Activated CD4-positive, alpha-beta T cell treated with anti-CD3 and anti-CD28 coated beads, Interleukin-2, Interleukin-6, amounts not matched to agents 100 ng/mL and 50 ng/mL, durations not matched to agents 16 hours and 8 hours (primary cell): ENCODE measurements at regions not wholly inside any gene's neighbourhood (a gene's known extent, or its start where the extent isn't known, plus 50 kb on each side); places are given as distances from the start of the nearest gene placed in this dataset.
"Not testable (repeated sequence)": the region's sequence is repeated elsewhere in the genome, so short reads cannot be mapped to it uniquely, and the experiment has no call there.

Experiments
- DNase-seq: peaks from one replicate; pipeline ENCODE4 v3.0.0-alpha.2; 2020

DNA sequence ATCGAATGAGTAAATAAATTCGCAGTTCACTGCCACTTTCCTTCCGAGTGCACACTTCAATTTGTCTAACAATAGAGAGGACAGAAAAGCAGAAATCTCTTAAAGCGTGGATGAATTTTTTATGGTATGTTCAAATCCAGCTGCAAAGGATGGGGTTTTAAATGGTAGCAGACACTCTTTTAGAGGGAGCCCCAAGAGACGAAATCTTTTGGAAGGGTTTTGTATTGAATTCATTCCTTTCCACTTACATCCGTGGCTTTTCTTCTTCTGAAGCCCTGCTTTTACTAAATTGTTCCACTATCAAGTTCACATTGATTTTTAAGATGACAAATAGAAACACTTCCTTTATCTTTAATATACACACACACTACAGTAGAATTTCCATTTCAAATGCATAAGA is 680.7 kb downstream of the NR4A2 start:
- no peak for DNase-seq

DNA sequence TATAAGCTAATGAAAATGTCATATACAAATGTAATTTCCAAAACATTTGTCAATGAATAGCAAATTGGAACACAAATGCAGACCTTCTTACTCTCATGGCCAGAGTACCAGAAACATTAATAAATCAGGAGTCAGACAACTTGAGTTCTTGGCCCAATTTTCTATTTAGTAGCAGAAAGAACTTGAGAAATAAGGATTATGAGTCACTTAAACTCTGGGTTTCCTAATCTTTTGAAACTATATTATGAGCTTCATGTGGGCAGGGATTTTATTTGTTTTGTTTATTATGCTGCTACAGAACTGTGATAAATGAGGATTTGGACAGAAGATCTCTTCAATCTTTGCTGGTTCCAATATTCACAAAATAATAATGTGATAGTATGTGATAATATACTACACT is 686.7 kb downstream of the NR4A2 start:
- no peak for DNase-seq

DNA sequence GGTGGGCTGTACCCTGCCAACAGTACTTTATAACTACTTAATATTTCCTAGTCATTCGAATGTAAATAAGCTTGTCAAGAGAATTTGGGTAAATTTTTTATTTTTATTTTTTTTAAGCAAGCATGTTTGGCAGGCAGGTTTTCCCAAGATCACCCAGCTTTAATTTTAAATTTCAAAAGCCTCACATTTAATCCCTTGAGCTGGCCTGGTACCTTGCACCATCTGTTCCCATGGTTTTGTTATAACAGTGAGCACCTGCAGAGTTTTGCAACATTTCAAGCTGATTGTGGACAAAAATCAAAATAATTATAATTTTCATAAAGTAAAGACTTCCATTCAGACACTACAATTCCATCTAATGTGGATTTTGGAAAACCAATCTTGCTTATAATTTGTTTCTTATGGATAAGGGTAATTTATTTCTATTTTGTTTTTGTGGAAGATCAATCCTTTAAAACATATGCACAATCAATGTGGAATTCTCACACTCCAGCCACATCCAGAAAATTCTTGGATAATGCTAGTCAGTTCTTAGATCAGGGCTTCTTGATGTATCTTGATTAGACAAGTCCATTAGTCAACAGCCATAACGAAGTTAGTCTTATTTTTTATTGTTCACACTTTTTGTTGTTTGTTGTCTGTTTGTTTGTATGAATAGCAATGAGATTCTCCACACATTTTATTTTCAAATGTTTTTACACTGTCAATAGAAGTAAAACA is 689.3 kb downstream of the NR4A2 start:
- no peak for DNase-seq

DNA sequence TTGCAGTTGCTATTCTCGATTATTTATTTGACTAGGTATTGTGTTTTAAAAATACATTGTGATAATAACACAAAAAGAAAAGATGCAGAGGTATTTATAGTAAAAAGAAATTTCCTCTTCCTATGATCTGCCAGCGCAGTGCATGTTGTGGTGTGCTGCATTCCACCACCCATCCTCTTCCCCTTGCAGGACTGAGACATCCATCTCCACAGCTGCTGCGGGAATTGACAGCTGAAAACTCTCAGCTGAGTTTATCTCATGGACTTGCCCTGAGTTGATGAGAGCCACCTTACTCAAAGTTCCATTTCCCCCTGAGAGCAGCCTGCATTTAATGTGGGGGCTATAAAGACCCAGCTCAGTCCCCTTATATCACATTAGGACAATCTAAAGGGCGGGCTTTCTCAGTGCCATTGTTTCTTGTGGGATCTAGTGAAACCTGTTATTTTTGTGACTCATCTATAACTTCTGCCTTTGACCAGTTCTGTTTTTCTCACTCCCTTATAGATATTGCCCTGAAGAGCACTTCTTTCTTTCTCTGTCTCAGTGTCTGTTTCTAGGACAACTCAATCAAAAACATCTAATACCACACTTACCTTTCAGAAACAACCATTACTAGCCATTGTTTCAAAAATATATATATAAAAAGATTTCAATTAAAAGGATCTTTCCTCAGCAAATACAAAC is 698.5 kb downstream of the NR4A2 start:
- DNase-seq = no peak

DNA sequence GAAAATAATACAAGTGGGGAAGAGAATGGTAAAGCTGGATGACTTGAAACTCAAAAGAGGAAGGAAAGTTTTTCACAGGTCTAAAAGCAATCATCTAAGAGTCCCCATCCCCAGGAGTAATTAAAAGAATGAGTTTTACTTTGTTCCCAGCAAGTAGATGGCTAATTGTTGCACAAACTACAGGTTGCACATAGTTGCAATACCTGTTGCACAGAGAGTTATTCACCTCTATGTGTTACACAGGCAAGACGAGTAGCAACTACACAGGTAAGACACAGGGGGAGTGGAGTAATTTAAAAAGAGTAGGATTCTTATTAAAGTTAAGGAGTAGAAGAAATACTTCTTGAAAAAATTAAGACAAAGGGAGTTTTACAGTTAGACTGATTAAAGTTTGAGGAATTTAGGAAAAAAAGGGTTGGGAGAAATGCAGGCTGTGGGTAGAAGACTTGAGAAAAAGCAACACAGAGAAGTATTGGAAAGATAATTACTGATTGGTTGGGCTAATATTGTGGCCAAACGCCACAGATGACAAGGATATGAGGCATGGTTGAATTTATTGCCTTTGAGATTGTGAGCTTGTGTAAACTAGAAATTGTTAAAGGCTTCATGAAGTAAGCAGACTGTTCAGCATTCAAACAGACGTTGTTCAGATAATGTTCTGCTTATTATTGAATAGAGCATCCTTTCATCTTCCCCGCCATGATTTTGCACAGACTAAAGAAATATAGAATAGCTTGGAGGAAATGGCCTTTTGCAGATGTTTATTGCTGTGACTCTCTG is 699.3 kb downstream of the NR4A2 start:
- no peak for DNase-seq

DNA sequence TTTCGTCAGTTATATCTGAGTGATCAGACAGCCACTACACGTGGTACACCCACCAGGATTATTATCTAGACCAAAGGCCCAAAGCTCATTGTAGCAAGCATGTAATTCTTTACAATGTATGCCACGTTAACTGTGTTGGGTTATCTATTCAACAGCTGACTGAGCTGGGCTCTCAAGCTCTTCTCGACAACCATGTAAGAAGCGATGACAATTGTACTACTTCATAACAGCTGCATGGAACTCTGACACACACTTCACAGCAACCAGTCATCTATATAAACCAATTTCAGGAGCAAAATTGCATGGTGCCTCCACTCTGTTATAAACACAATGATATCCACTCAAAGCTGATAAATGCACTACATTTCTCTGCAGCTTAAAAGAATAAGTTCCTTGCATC is 701.8 kb downstream of the NR4A2 start:
- no peak for DNase-seq

DNA sequence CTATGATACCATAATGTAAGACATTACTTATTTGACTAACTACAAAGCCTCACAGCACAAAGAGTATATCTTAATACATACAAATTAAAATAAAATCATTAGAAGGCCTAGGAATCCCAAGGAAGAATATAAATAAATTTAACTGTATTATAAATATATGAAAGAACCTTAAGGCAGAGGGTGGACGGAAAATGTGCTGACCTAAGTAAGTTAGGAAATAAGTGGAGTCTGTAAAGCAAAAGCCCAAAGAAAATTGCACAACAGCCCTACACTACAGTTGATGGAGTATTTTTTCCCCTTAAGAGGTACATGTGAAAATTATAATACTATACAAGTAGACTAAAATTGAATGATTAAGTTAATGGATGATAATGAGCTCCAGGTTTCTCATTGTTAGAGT is 710.1 kb downstream of the NR4A2 start:
- no peak for DNase-seq

DNA sequence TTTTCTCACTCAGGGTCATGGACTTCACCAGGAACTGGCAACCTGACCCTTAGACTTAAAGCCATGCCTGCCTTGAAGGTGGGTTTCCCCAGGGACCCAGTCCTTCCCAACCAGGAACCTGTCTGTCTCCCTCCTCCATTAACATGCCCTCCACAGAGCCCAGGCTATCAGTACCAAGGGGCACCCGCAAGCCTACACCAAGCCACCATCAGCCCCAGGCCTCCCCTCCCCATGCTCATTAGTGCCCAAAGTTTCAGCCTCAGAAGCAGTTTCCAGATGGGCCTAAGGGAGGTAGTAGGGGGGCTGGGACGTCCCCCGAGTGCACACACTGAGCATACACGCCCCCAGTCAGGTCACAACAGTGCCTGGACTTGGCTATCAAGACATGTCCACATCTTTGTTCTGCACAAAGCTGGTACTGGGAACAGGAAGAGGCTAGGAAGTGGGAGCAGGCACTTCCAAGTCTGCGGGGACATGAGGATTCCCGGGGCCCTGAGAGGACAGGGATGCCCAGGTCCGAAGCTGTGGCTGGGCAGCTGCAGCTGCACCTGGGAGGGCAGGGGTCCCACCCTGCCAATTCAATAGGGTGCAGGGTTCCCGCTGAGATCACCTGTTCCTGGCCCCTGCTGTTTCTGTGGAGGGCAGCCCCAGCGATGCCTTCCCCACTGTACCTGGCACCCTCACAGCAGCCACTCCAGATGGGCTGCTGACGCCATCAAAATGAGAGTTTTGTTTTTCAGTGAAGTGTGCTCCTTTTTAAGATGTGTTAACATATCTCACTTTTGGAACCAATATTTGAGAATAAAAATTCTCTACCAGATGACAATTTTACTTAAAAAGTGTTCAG is 731.4 kb downstream of the NR4A2 start:
- DNase-seq = no peak

DNA sequence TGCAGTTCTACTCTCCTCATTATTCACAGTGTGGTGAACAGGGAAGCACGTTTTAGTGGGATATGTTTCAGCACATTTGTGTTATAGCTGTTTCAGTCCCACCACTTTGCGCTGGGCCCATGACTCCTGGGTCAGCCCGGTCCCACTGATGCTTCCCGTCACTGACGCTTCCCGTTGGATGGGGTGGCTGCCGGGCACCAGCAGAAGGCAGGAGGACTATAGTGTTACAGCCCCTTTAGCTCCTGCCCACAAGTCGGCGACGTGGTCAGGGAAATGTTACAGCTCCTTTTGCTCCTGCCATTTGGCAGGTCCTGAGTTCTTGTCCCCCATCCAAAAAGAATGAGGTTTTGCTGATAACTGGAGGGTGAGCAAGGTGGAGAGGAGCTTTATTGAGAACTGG is 732.2 kb downstream of the NR4A2 start:
- no peak for DNase-seq

DNA sequence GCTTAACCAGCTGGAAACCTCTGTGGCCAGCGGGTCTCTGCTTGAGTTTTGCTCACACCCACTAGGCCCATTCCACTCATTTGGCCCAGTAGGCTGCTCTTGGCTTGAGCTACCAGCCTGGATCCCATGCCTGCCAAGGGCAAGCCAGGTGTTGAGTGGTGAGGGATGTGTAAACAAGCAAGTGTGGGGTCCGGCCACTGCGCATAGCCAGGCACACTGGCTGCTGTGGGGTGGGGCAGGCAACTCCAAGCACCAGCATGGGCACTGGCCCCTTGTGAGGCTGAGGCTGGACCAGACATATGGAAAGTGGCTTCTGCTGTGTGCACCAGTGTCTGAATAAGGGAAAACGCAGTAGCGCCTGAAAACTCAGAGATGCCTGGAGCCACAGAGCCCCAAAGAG is 732.7 kb downstream of the NR4A2 start:
- DNase-seq = no peak

DNA sequence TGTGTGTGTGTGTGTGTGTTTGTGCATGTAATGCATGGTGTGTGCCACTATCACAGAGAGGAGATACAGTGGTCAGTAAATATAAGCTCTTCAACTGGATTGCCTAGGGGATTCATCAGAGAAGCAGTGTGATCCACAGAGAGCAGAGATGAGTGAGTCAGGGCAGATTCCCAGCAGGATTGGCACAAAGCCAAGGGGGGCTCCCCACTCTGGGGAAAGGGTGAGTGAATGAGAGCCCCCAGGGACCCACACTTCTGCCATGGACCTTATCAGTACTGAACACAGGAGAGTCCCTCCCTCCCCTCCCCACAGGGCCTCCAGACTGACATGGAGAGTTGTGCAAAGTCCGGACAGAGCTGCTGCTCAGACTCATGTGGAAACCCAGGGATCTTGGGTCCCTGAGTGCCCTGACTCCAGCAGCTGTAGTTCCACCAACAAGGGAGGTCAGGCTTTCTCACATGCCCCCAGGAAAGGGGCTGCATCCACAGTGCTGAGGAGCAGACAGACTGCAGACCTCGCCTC is 748.8 kb downstream of the NR4A2 start:
- DNase-seq = no peak

DNA sequence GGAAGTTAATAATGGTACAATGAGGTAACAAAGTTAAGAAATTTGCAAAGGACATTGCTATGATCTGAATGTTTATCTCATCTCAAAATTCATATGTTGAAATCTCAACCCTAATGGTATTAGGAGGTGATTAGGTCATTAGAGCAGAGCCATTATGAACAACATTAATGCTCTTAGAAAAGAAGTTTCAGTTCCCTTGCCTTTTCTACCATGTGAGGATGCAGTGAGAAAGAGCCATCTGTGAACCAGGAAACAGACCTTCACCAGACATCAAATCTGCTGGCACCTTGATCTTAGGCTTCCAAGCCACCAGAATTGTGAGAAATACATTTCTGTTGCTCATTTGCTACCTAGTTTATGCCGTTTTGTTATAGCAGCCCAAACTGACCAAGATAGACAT is 757.6 kb downstream of the NR4A2 start:
- no peak for DNase-seq

DNA sequence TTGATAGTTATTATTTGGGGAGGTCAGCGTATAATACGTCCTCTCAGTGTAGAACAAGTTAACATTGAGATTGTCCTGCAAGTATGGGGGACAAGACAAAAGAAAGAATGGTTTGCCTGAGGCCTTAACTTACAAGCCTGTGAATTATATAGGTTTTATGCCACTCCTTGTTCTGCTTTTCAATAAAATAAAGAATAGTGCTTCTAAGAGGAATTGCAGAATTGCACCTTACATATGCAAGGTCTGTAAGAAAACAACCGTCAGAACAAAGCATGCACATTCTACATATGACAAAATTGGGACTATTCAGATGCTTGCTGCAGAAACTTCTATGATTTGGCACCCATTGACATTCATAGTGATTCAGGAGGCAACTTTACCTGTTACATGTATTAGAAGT is 785.0 kb downstream of the NR4A2 start:
- DNase-seq = no peak

DNA sequence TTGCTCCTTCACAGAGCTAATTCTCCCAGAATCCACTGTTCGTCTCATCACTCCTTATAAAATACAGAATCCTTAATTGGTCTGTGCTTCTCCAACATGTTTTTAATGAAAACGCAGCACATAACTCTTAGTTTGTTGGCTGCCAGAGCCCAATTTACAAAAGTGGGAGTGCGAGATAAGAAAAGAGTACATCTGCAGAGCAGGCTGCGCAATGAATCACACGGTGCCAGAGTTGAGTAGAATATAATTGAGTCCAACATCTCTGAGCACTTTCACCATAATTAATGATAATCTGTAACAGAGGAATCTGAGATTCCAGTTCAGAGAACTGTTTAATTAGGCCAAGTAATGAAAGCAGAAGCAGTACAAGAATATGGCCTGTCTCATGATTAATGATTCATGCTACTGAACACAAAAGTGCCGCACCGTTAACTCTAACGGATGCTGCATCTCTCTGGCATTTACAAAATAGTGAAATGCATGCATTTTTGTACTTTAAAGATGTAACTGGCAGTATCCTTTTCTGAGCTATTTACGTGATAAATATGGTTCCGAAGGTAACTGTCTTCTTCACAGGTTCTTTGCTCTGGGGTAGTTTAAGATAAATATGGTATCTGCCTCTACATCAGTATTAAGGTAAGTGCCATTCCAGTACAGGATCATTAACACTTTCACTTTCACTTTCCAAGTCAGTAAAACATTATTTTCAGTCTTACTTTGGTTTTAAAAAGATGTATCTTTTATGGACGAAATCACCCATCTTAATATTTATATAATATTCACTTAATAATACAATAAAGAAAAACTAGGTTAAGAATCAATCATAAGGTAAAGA is 785.6 kb downstream of the NR4A2 start:
- no peak for DNase-seq

DNA sequence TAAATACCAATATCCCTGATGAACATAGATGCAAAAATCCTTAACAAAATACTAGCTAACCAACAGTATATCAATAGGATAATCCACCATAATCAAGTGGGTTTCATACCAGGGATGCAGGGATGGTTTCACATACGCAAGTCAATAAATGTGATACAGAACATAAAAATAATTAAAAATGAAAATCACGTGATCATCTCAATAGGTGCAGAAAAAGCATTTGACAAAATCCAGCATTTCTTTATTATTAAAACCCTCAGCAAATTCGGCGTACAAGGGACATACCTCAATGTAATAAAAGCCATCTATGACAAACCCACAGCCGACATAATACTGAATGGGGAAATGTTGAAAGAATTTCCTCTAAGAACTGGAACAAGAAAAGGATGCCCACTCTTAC is 793.5 kb downstream of the NR4A2 start:
- not testable (repeated sequence) for DNase-seq

DNA sequence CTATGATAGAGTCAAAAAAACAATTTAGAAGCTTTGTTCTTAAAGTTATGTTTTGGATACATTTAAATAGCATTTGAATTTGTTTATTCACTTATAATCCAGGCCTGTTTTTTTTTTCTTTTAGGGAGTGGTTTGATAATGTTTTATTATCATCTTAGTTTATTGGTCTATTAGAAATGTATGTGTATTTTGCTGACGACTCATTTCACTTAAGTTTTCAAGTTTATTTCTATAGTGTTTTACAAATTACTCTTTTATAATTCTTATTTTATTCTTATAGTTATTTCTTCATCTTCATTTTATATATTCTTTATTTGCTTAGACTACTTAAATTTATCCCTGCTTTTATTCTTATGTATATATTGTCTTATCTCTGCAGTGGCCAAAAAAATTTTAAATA is 804.5 kb downstream of the NR4A2 start:
- DNase-seq = no peak

DNA sequence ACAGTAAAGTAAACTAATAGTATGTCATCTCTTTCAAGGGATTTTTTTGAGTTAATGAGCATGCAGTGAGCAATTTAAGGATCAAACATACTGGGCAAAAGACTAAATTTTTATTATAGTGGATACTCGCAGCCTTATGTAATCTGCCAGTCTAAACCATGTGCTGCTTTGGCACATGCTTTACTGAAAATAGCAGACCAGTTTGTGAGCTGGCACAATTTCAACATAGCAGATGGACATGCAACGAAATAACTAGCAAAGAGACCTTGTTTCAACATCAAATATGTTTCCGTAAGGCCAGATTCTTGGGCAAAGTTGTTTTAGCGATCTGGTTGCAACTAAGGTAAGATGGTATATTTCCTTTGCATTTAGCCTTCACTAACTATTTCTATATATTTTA is 807.3 kb downstream of the NR4A2 start:
- DNase-seq = no peak

DNA sequence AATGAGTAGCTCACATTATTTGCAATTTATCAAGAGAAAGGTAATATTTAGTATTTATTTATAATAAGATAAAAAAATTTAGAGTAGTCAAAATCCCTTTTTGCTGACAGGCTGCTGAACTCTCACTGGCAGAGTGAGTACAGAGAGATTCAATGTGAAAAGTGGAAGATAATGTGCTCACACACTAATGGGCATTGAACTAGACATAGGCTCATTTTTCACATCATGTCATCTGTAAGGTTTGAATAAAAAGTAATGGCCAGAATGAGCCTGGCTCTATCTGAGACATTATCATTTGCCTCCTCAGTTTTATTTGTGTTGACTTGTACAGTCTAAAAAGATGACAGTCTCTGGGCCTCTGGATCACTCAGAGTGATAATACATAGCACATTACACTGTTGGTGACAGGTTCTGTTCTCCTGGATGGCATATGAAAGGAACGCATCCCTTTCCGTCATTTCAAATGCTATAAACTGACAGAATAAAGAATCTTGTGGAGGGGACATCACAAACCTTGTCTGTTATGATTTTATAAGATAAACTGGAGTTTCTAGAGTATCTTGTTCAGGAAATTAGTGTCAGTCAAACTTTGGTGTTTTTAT is 812.9 kb downstream of the NR4A2 start:
- no peak for DNase-seq

DNA sequence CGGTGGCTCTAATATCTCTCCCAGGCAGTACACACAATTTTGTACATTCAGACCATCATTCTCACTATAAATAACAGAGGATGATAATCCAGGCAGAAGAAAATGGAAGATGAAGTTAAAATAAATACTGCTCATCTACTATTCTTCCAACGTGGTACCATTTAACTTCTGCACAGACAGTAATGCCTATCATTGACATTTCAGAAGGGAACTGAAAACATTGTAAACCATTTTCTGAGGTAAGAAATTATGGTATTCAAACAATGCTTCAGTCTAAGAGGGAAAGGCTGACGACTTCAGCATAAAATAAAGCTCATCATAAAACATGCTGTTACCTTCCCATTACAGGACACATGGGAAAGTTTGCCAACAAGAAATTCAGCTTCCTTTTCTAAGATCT is 814.4 kb downstream of the NR4A2 start:
- DNase-seq = no peak

DNA sequence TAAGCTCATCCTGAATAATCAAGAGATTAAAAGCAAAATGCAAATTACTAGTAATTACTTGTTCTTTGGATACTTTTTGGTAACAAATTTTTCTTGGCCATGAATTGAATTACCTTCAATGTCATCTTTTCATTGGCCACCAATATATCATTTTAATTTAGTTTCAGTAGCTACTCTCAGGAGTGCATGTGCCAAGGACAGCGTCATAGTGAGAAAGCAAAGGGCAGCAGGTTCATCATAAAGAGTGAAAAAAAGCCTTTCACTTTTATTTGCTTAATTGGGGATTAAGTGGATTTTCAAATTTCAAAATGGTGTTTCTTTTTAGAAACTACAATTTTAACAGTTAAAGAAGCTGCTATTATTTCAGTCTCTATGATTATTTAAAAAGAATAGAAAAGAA is 815.2 kb downstream of the NR4A2 start:
- no peak for DNase-seq

DNA sequence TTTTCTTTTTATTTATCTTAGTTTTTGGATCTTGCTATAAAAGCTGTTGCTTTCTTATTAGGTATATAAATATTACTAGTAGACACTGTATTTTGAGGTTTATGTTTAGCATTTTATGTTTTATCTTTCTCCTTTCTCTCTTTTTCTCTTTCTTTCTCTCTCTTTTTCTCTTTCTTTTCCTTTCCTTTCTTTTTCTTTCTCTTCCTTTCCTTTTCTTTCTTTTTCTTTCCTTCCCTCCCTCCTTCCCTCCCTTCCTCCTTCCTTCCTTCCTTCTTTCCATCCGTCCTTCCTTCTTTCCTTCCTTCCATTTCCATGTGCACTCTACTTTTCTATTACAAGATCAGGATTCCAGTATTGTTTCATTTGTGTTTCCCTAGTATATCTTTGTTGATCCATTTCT is 814.8 kb downstream of the KCNJ3 start:
- no peak for DNase-seq

DNA sequence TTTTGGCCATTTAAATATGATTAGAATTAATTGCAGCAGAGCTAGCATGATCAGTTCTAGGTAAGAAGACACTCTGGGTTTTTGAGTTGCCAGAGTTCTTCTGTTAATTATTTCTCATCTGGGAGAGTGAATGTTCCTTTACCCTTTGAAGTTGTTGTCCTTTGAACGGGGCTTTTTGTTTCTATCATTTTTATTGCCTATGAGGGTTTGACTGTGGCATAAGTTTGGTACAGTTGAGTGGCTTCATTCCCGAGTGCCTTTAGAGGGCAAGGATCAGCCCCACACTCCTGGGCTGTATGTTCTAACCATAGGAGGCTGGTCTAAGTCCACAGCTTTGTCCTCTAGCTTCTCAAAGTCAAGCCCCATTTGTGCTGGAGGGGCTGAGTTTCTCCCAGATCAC is 804.3 kb downstream of the KCNJ3 start:
- DNase-seq = no peak
